ENCODE measurements at regions not wholly inside any gene's neighbourhood (a gene's known extent, or its start where the extent isn't known, plus 50 kb on each side); places are given as distances from the start of the nearest gene placed in this dataset.

GRCh38 chr2:78710632-78711375, 314.7 kb upstream of the REG3G start:
- ATAC-seq = no peak
- no peaks in the 10 kb centered on the region for H3K36me3 ChIP-seq
- intact Hi-C loops (cut with DNase I; ENCODE audit: low total_unique reads) = no loop called here
- no peaks in the 10 kb centered on the region for H3K27me3 ChIP-seq
- no peaks in the 10 kb centered on the region for H3K4me1 ChIP-seq
- no peaks in the 10 kb centered on the region for H3K9me3 ChIP-seq
- in situ Hi-C loops (cut with MboI; ENCODE audit: low sequenced_read_pairs in 4 of 4) = no loop called here
- H3K27ac ChIP-seq = no peak overlapping the region
- no peak for DNase-seq
- no peak overlapping the region for H3K4me3 ChIP-seq
- no peak for TF ChIP-seq CTCF (IDR thresholded peaks at IDR 0.05 in 4 of 5, conservative IDR thresholded peaks at IDR 0.05 in 1 of 5)
- no peak for TF ChIP-seq POLR2A (IDR thresholded peaks at IDR 0.05)

GRCh38 chr2:78715293-78715692, 310.2 kb upstream of the REG3G start:
- ATAC-seq = no peak
- H3K4me1 ChIP-seq = no peaks in the 10 kb centered on the region
- no peaks in the 10 kb centered on the region for H3K9me3 ChIP-seq
- H3K4me3 ChIP-seq = no peak overlapping the region
- in situ Hi-C loops (cut with MboI; ENCODE audit: low sequenced_read_pairs in 4 of 4) = no loop called here
- TF ChIP-seq POLR2A (IDR thresholded peaks at IDR 0.05) (no peak), CTCF (IDR thresholded peaks at IDR 0.05 in 4 of 5, conservative IDR thresholded peaks at IDR 0.05 in 1 of 5) (no peak)
- no peaks in the 10 kb centered on the region for H3K36me3 ChIP-seq
- intact Hi-C loops (cut with DNase I; ENCODE audit: low total_unique reads) = no loop called here
- no peak for DNase-seq
- no peaks in the 10 kb centered on the region for H3K27me3 ChIP-seq
- no peak overlapping the region for H3K27ac ChIP-seq

- DNase-seq (no peak), ATAC-seq (no peak)
- TF ChIP-seq CTCF (IDR thresholded peaks at IDR 0.05 in 4 of 5, conservative IDR thresholded peaks at IDR 0.05 in 1 of 5) = no peak
- TF ChIP-seq POLR2A (IDR thresholded peaks at IDR 0.05) = no peak
- H3K9me3 ChIP-seq = no peaks in the 10 kb centered on the region
- H3K4me1 ChIP-seq = no peaks in the 10 kb centered on the region
- no peak overlapping the region for H3K27ac ChIP-seq
- no peaks in the 10 kb centered on the region for H3K27me3 ChIP-seq
- in situ Hi-C loops (cut with MboI; ENCODE audit: low sequenced_read_pairs in 4 of 4) = no loop called here
- intact Hi-C loops (cut with DNase I; ENCODE audit: low total_unique reads) = no loop called here
- no peaks in the 10 kb centered on the region for H3K36me3 ChIP-seq
- H3K4me3 ChIP-seq = no peak overlapping the region
These were observed 307.5 kb upstream of the REG3G start for GRCh38 chr2:78718024-78718423.

- DNase-seq (no peak), ATAC-seq (no peak)
- in situ Hi-C loops (cut with MboI; ENCODE audit: low sequenced_read_pairs in 4 of 4) = no loop called here
These were observed 307.0 kb upstream of the REG3G start for GRCh38 chr2:78718473-78718872.

More at GRCh38 chr2:78718473-78718872, 307.0 kb upstream of the REG3G start:
- no peaks in the 10 kb centered on the region for H3K36me3 ChIP-seq
- no peak overlapping the region for H3K27ac ChIP-seq
- H3K4me3 ChIP-seq = no peak overlapping the region
- H3K27me3 ChIP-seq = no peaks in the 10 kb centered on the region
- no peaks in the 10 kb centered on the region for H3K4me1 ChIP-seq
- intact Hi-C loops (cut with DNase I; ENCODE audit: low total_unique reads) = no loop called here
- no peak for TF ChIP-seq POLR2A (IDR thresholded peaks at IDR 0.05)
- TF ChIP-seq CTCF (IDR thresholded peaks at IDR 0.05 in 4 of 5, conservative IDR thresholded peaks at IDR 0.05 in 1 of 5) = no peak
- no peaks in the 10 kb centered on the region for H3K9me3 ChIP-seq
